Panc1 (cell line): ENCODE measurements at regions not wholly inside any gene's neighbourhood (a gene's known extent, or its start where the extent isn't known, plus 50 kb on each side); places are given as distances from the start of the nearest gene placed in this dataset.

ENCODE experiments used
- CTCF ChIP-seq: fragments of 450-650 bp; IDR thresholded peaks from 2 replicates; pipeline ENCODE4 v1.5.1; 2017; ENCODE audit warnings: mild to moderate bottlenecking
- POLR2AphosphoS5 ChIP-seq: IDR thresholded peaks from 2 replicates; pipeline ENCODE4 v1.6.1; 2012; ENCODE audit warnings: mild to moderate bottlenecking, low read depth, low read length, moderate library complexity
- SIN3A ChIP-seq: IDR thresholded peaks from 2 replicates; pipeline ENCODE4 v1.6.1; 2012; ENCODE audit warnings: low read depth, mild to moderate bottlenecking, low read length, moderate library complexity, borderline replicate concordance; ENCODE audit not compliant: insufficient read depth

GRCh38 chr1:58095183-58095582, 451.3 kb downstream of the OMA1 start:
- no peak for TF ChIP-seq CTCF
- TF ChIP-seq SIN3A, result no peak
- no peak for TF ChIP-seq POLR2AphosphoS5
